ENCODE measurements at regions not wholly inside any gene's neighbourhood (a gene's known extent, or its start where the extent isn't known, plus 50 kb on each side); places are given as distances from the start of the nearest gene placed in this dataset.

DNA sequence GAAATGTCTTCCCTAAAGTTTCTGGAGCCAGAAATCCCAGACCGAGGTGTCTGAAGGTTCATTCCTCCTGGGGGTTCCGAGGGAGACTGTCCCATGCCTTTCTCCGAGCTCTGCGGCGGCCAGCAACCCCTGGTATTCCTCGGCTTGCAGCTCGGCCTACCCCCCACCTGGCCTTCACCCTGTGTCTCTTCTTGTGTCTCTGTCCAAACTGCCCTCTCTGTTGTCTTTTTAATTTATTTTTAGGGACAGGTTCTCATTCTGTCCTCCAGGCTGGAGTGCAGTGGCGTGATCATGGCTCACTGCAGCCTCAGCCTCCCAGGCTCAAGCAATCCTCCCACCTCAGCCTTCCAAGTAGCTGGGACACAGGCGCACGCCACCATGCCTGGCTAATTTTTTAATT lies 211.7 kb downstream of the SEC14L1 start:
- Histone ChIP-seq H3K14ac (ENCODE audit: insufficient read length) (no peak overlapping the region), H2BK5ac (ENCODE audit: low read depth, low read length) (no peak overlapping the region), H2BK20ac (ENCODE audit: low read length) (no peak overlapping the region), H3K23me2 (ENCODE audit: low read depth, low read length) (no peaks in the 10 kb centered on the region), H3K4me2 (ENCODE audit: insufficient read depth in 1 of 2, low read depth in 2 of 2, low read length in 2 of 2) (no peak overlapping the region), H3K79me1 (ENCODE audit: low read depth, low read length) (peaks cover 5% of the 10 kb centered on the region), H3K4me3 (ENCODE audit: extremely low read depth in 1 of 4, insufficient read depth in 2 of 4, low read depth in 3 of 4, low read length in 4 of 4) (no peak overlapping the region), H3K9ac (replicated peaks in 1 of 4; ENCODE audit: extremely low read depth in 1 of 4, low read depth in 3 of 4, low read length in 3 of 4) (no peak overlapping the region), H2BK12ac (ENCODE audit: low read depth, low read length) (no peak overlapping the region), H4K91ac (replicated peaks; ENCODE audit: insufficient read length, low read length) (no peak overlapping the region), H3K79me2 (ENCODE audit: control insufficient read depth in 1 of 2, insufficient read depth in 2 of 2, low read length in 2 of 2) (no peaks in the 10 kb centered on the region), H2BK15ac (ENCODE audit: low read length) (no peak overlapping the region), H3K56ac (replicated peaks; ENCODE audit: insufficient read length, low read depth, low read length) (no peak overlapping the region), H3K23ac (ENCODE audit: insufficient read length) (no peak overlapping the region), H3K4ac (replicated peaks; ENCODE audit: insufficient read length, low read depth, low read length) (no peak overlapping the region), H4K20me1 (replicated peaks in 1 of 2; ENCODE audit: control insufficient read depth in 1 of 2, insufficient read depth in 2 of 2, low read length in 2 of 2) (peaks cover 0 to 3% of the 10 kb centered on the region in 2 experiments), H2BK120ac (replicated peaks; ENCODE audit: low read depth, low read length) (no peak overlapping the region), H3K4me1 (replicated peaks in 1 of 4; ENCODE audit: control insufficient read depth in 3 of 4, insufficient read depth in 4 of 4, low read length in 3 of 4) (peaks cover 0 to 13% (median 6%) of the 10 kb centered on the region in 4 experiments; a peak in 6 of 7 replicates), H2AK5ac (ENCODE audit: low read depth, low read length) (no peak overlapping the region), H3K9me3 (ENCODE audit: insufficient read depth in 2 of 2, low read depth in 1 of 2, low read length in 1 of 2) (peaks cover 4 to 10% of the 10 kb centered on the region in 2 experiments; a peak in 2 of 4 replicates), H3K36me3 (ENCODE audit: control insufficient read depth in 2 of 4, insufficient read depth in 4 of 4, low read length in 3 of 4) (no peaks in the 10 kb centered on the region), H3K27ac (ENCODE audit: low read depth, low read length) (no peak overlapping the region), H3K18ac (ENCODE audit: extremely low read depth, low read length) (no peak overlapping the region), H3K27me3 (replicated peaks in 1 of 4; ENCODE audit: control insufficient read depth in 3 of 4, extremely low read depth in 1 of 4, insufficient read depth in 3 of 4, low read length in 3 of 4) (no peaks in the 10 kb centered on the region), H4K8ac (ENCODE audit: extremely low read depth, insufficient read depth, low read length) (no peak overlapping the region), H2AFZ (ENCODE audit: low read length) (no peak overlapping the region), H4K5ac (ENCODE audit: insufficient read length, low read depth, low read length) (no peak overlapping the region)
- 87% methylated on average over 10 of the region's 10 CpGs; no CpG with 5 or more reads in 1 of the 2 experiments for WGBS, 2 experiments (ENCODE audit: extremely low coverage in 1 of 2, insufficient coverage in 1 of 2, insufficient read length in 1 of 2, insufficient replicate concordance in 2 of 2, low coverage in 1 of 2, low lambda C conversion rate in 2 of 2, missing lambda C conversion rate in 1 of 2)
- ChIA-PET POLR2A (ENCODE audit: partially characterized antibody) (no interaction called here), CTCF (ENCODE audit: partially characterized antibody) (interaction anchor here (1.0 to 1.5 kb wide), 2 partner anchors 10 to 11 kb away, joined by 3 to 4 read pairs; no protein-coding TSS in a partner anchor)
- TF ChIP-seq POLR2A (IDR thresholded peaks at IDR 0.05; ENCODE audit: control extremely low read depth in 1 of 2, low read depth in 2 of 2, low read length in 2 of 2): no peak
- no peak for TF ChIP-seq JUN (IDR thresholded peaks at IDR 0.05; ENCODE audit: low read depth, low read length)
- no peak for TF ChIP-seq CBX5 (IDR thresholded peaks at IDR 0.05; ENCODE audit: low read depth, low read length)
- TF ChIP-seq, protein P1, sequence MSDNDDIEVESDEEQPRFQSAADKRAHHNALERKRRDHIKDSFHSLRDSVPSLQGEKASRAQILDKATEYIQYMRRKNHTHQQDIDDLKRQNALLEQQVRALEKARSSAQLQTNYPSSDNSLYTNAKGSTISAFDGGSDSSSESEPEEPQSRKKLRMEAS (IDR thresholded peaks at IDR 0.05): no peak
- no peak for TF ChIP-seq KDM4A (IDR thresholded peaks at IDR 0.05; ENCODE audit: low read depth, low read length, severe bottlenecking)
- no peak for TF ChIP-seq EZH2 (IDR thresholded peaks at IDR 0.05; ENCODE audit: low read depth, low read length, severe bottlenecking)
- no peak for TF ChIP-seq SIRT6 (IDR thresholded peaks at IDR 0.05; ENCODE audit: low read length)
- TF ChIP-seq RFX5 (IDR thresholded peaks at IDR 0.05; ENCODE audit: borderline replicate concordance, low read depth, low read length): no peak
- TF ChIP-seq CEBPB (IDR thresholded peaks at IDR 0.05; ENCODE audit: low read depth, low read length): no peak
- no peak for TF ChIP-seq RXRA (IDR thresholded peaks at IDR 0.05; ENCODE audit: insufficient read depth, low read depth, low read length)
- no peak for TF ChIP-seq NANOG (IDR thresholded peaks at IDR 0.05; ENCODE audit: insufficient read depth, low read depth, low read length, poor library complexity, severe bottlenecking)
- no peak for TF ChIP-seq BCL11A (IDR thresholded peaks at IDR 0.05; ENCODE audit: low read depth in 2 of 2, low read length in 2 of 2)
- no peak for TF ChIP-seq SP4 (IDR thresholded peaks at IDR 0.05; ENCODE audit: low read length)
- TF ChIP-seq HDAC6 (IDR thresholded peaks at IDR 0.05; ENCODE audit: low read depth, low read length): no peak
- FAIRE-seq: no peak
- no peak for DNase-seq (ENCODE audit: low read depth in 1 of 2, low spot score in 2 of 2)
